ENCODE measurements at regions not wholly inside any gene's neighbourhood (a gene's known extent, or its start where the extent isn't known, plus 50 kb on each side); places are given as distances from the start of the nearest gene placed in this dataset.
"Not testable (repeated sequence)": the region's sequence is repeated elsewhere in the genome, so short reads cannot be mapped to it uniquely, and the experiment has no call there.

GRCh38 chr1:120357046-120357445 is 57.8 kb upstream of the NBPF8 start:
- intact Hi-C loops (cut with micrococcal nuclease); H3K4me1 Mint-ChIP-seq (ENCODE audit: low read depth); H3K36me3 Mint-ChIP-seq (ENCODE audit: low read depth); H3K9me3 Mint-ChIP-seq; CTCF ChIA-PET; H3K27me3 Mint-ChIP-seq (ENCODE audit: low read depth); H3K4me3 Mint-ChIP-seq; H3K27ac Mint-ChIP-seq: not testable (repeated sequence)
- peak; percentile 87 for DNase-seq

GRCh38 chr1:120356170-120356569 is 58.7 kb upstream of the NBPF8 start:
- H3K9me3 Mint-ChIP-seq; H3K4me1 Mint-ChIP-seq (ENCODE audit: low read depth); H3K27ac Mint-ChIP-seq; H3K36me3 Mint-ChIP-seq (ENCODE audit: low read depth); CTCF ChIA-PET; H3K4me3 Mint-ChIP-seq; H3K27me3 Mint-ChIP-seq (ENCODE audit: low read depth); intact Hi-C loops (cut with micrococcal nuclease): not testable (repeated sequence)
- DNase-seq, result peak; percentile 53

GRCh38 chr1:120354618-120355184 is 60.1 kb upstream of the NBPF8 start:
- Mint-ChIP-seq H3K4me3 (peak overlapping the region; percentile 82), H3K27ac (peak overlapping the region; percentile 98)
- H3K36me3 Mint-ChIP-seq (ENCODE audit: low read depth); H3K27me3 Mint-ChIP-seq (ENCODE audit: low read depth); H3K4me1 Mint-ChIP-seq (ENCODE audit: low read depth); intact Hi-C loops (cut with micrococcal nuclease); H3K9me3 Mint-ChIP-seq; CTCF ChIA-PET: not testable (repeated sequence)
- DNase-seq, result peak; percentile 66

GRCh38 chr1:120342231-120343073 is 72.4 kb upstream of the NBPF8 start:
- H3K9me3 Mint-ChIP-seq; H3K27me3 Mint-ChIP-seq (ENCODE audit: low read depth); H3K36me3 Mint-ChIP-seq (ENCODE audit: low read depth); H3K4me1 Mint-ChIP-seq (ENCODE audit: low read depth); CTCF ChIA-PET; intact Hi-C loops (cut with micrococcal nuclease): not testable (repeated sequence)
- peak overlapping the region; percentile 63 for H3K4me3 Mint-ChIP-seq
- peak overlapping the region; percentile 61 for H3K27ac Mint-ChIP-seq
- peak; percentile 17 for DNase-seq

GRCh38 chr1:120341756-120342155 is 73.1 kb upstream of the NBPF8 start:
- intact Hi-C loops (cut with micrococcal nuclease), result not testable (repeated sequence)

GRCh38 chr1:120340838-120341751 is 73.7 kb upstream of the NBPF8 start:
- intact Hi-C loops (cut with micrococcal nuclease); H3K4me1 Mint-ChIP-seq (ENCODE audit: low read depth); H3K27me3 Mint-ChIP-seq (ENCODE audit: low read depth); CTCF ChIA-PET; H3K36me3 Mint-ChIP-seq (ENCODE audit: low read depth); H3K9me3 Mint-ChIP-seq: not testable (repeated sequence)
- H3K27ac Mint-ChIP-seq, result peak overlapping the region; percentile 88
- DNase-seq, result peak; percentile 54
- peak overlapping the region; percentile 79 for H3K4me3 Mint-ChIP-seq

More at GRCh38 chr1:120341756-120342155, 73.1 kb upstream of the NBPF8 start:
- H3K4me1 Mint-ChIP-seq (ENCODE audit: low read depth); H3K27me3 Mint-ChIP-seq (ENCODE audit: low read depth); H3K36me3 Mint-ChIP-seq (ENCODE audit: low read depth); H3K9me3 Mint-ChIP-seq; CTCF ChIA-PET: not testable (repeated sequence)
- Mint-ChIP-seq H3K4me3 (peak overlapping the region; percentile 79), H3K27ac (peak overlapping the region; percentile 86)
- peak; percentile 3 for DNase-seq

- H3K4me1 Mint-ChIP-seq (ENCODE audit: low read depth); H3K9me3 Mint-ChIP-seq; intact Hi-C loops (cut with micrococcal nuclease): not testable (repeated sequence)
Measured at GRCh38 chr1:120315738-120316137, 99.1 kb upstream of the NBPF8 start.

GRCh38 chr1:120311930-120312329 is 102.9 kb upstream of the NBPF8 start:
- H3K27ac Mint-ChIP-seq; CTCF ChIA-PET; H3K27me3 Mint-ChIP-seq (ENCODE audit: low read depth): not testable (repeated sequence)

More at GRCh38 chr1:120315738-120316137, 99.1 kb upstream of the NBPF8 start:
- H3K27me3 Mint-ChIP-seq (ENCODE audit: low read depth); H3K4me3 Mint-ChIP-seq; DNase-seq; H3K27ac Mint-ChIP-seq; H3K36me3 Mint-ChIP-seq (ENCODE audit: low read depth); CTCF ChIA-PET: not testable (repeated sequence)

GRCh38 chr1:120308940-120309578 is 105.8 kb upstream of the NBPF8 start:
- intact Hi-C loops (cut with micrococcal nuclease); H3K27ac Mint-ChIP-seq; H3K9me3 Mint-ChIP-seq; H3K36me3 Mint-ChIP-seq (ENCODE audit: low read depth); H3K4me1 Mint-ChIP-seq (ENCODE audit: low read depth); H3K27me3 Mint-ChIP-seq (ENCODE audit: low read depth); DNase-seq; H3K4me3 Mint-ChIP-seq; CTCF ChIA-PET: not testable (repeated sequence)

More at GRCh38 chr1:120311930-120312329, 102.9 kb upstream of the NBPF8 start:
- H3K4me1 Mint-ChIP-seq (ENCODE audit: low read depth); DNase-seq; H3K4me3 Mint-ChIP-seq; H3K36me3 Mint-ChIP-seq (ENCODE audit: low read depth); intact Hi-C loops (cut with micrococcal nuclease); H3K9me3 Mint-ChIP-seq: not testable (repeated sequence)

GRCh38 chr1:120305046-120305445 is 109.8 kb upstream of the NBPF8 start:
- H3K36me3 Mint-ChIP-seq (ENCODE audit: low read depth); intact Hi-C loops (cut with micrococcal nuclease); H3K4me1 Mint-ChIP-seq (ENCODE audit: low read depth); H3K4me3 Mint-ChIP-seq; CTCF ChIA-PET; H3K9me3 Mint-ChIP-seq; H3K27ac Mint-ChIP-seq; H3K27me3 Mint-ChIP-seq (ENCODE audit: low read depth); DNase-seq: not testable (repeated sequence)

GRCh38 chr1:120304341-120304740 is 110.5 kb upstream of the NBPF8 start:
- H3K27ac Mint-ChIP-seq; intact Hi-C loops (cut with micrococcal nuclease); DNase-seq; H3K4me3 Mint-ChIP-seq; H3K9me3 Mint-ChIP-seq; H3K4me1 Mint-ChIP-seq (ENCODE audit: low read depth); H3K36me3 Mint-ChIP-seq (ENCODE audit: low read depth); CTCF ChIA-PET; H3K27me3 Mint-ChIP-seq (ENCODE audit: low read depth): not testable (repeated sequence)

- H3K4me3 Mint-ChIP-seq; CTCF ChIA-PET; H3K4me1 Mint-ChIP-seq (ENCODE audit: low read depth); H3K36me3 Mint-ChIP-seq (ENCODE audit: low read depth); intact Hi-C loops (cut with micrococcal nuclease); H3K27me3 Mint-ChIP-seq (ENCODE audit: low read depth); H3K9me3 Mint-ChIP-seq; H3K27ac Mint-ChIP-seq; DNase-seq: not testable (repeated sequence)
Measured at GRCh38 chr1:120299433-120300057, 115.3 kb upstream of the NBPF8 start.
